HEK293 (cell line): ENCODE measurements at regions not wholly inside any gene's neighbourhood (a gene's known extent, or its start where the extent isn't known, plus 50 kb on each side); places are given as distances from the start of the nearest gene placed in this dataset.
"Not testable (repeated sequence)": the region's sequence is repeated elsewhere in the genome, so short reads cannot be mapped to it uniquely, and the experiment has no call there.

Experiments
- CTCF ChIA-PET: fragments of 350-600 bp; formaldehyde crosslinking; extraction: SDS; loops from one replicate; lab custom pipeline; 2021; ENCODE audit warnings: antibody characterized with exemption; lab: Yijun Ruan, JAX
- POLR2A ChIA-PET: fragments of 300-600 bp; formaldehyde crosslinking; extraction: SDS; loops from one replicate; lab custom pipeline; 2020; ENCODE audit warnings: antibody characterized with exemption, inconsistent platforms; lab: Yijun Ruan, JAX
- H3K27ac ChIP-seq: fragments of 200-500 bp; sonication (Bioruptor generic); 2 replicates; pipeline ENCODE4 v1.5.1; 2014; ENCODE audit warnings: low read depth, low read length, control low read depth, inconsistent platforms; ENCODE audit errors: extremely low read depth
- H3K36me3 ChIP-seq, 2 experiments: fragments of 200-500 bp in 1 of 2; sonication (Bioruptor generic) in 1 of 2; 1 replicate in 1 of 2; 2 replicates in 1 of 2; pipeline ENCODE4 v1.5.1; 2014 to 2017; ENCODE audit warnings: inconsistent platforms in 2 of 2, low read length in 2 of 2; ENCODE audit not compliant: control insufficient read depth in 2 of 2, insufficient read depth in 1 of 2
- H3K4me1 ChIP-seq: fragments of 200-500 bp; sonication (Bioruptor generic); 2 replicates; pipeline ENCODE4 v1.5.1; 2014; ENCODE audit warnings: mild to moderate bottlenecking, low read length, inconsistent platforms; ENCODE audit not compliant: control insufficient read depth, insufficient read depth
- H3K4me3 ChIP-seq: 2 replicates; pipeline ENCODE4 v1.5.1; 2011; ENCODE audit warnings: low read depth, mild to moderate bottlenecking, control low read depth, low read length, moderate library complexity
- H3K9me3 ChIP-seq: fragments of 200-500 bp; sonication (Bioruptor generic); 2 replicates; pipeline ENCODE4 v1.5.1; 2014; ENCODE audit warnings: low read depth, low read length, inconsistent platforms; ENCODE audit not compliant: control insufficient read depth, insufficient read depth
- EGR2 ChIP-seq: fragments of 450-650 bp; formaldehyde crosslinking; IDR thresholded peaks from 2 replicates; pipeline ENCODE4 v1.5.1; 2016; ENCODE audit warnings: low read depth, missing biosample characterization, missing genetic modification characterization
- KLF10 ChIP-seq: fragments of 450-650 bp; IDR thresholded peaks from 2 replicates; pipeline ENCODE4 v1.5.1; 2018; ENCODE audit warnings: missing biosample characterization, mild to moderate bottlenecking, missing genetic modification characterization
- SP2 ChIP-seq: fragments of 450-650 bp; formaldehyde crosslinking; IDR thresholded peaks from 2 replicates; pipeline ENCODE4 v1.5.1; 2016; ENCODE audit warnings: missing biosample characterization, missing genetic modification characterization
- ZBTB10 ChIP-seq: fragments of 450-650 bp; formaldehyde crosslinking; IDR thresholded peaks from 2 replicates; pipeline ENCODE4 v1.5.1; 2016; ENCODE audit warnings: missing biosample characterization, missing genetic modification characterization
- ZBTB49 ChIP-seq: fragments of 450-650 bp; formaldehyde crosslinking; IDR thresholded peaks from 2 replicates; pipeline ENCODE4 v1.5.1; 2016; ENCODE audit warnings: missing biosample characterization, missing genetic modification characterization, low read depth
- ZNF112 ChIP-seq: fragments of 450-650 bp; formaldehyde crosslinking; IDR thresholded peaks from 2 replicates; pipeline ENCODE4 v1.5.0; 2017; ENCODE audit warnings: missing biosample characterization, missing genetic modification characterization
- ZNF223 ChIP-seq: fragments of 450-650 bp; formaldehyde crosslinking; IDR thresholded peaks from 2 replicates; pipeline ENCODE4 v1.5.1; 2016; ENCODE audit warnings: missing biosample characterization, missing genetic modification characterization
- ZNF302 ChIP-seq: fragments of 450-650 bp; formaldehyde crosslinking; IDR thresholded peaks from 2 replicates; pipeline ENCODE4 v1.5.1; 2016; ENCODE audit warnings: missing biosample characterization, missing genetic modification characterization, low read depth
- ZNF311 ChIP-seq: fragments of 450-650 bp; formaldehyde crosslinking; IDR thresholded peaks from 2 replicates; pipeline ENCODE4 v1.5.1; 2017; ENCODE audit warnings: missing biosample characterization, missing genetic modification characterization, borderline replicate concordance
- ZNF354C ChIP-seq: fragments of 450-650 bp; formaldehyde crosslinking; IDR thresholded peaks from 2 replicates; pipeline ENCODE4 v1.5.1; 2016; ENCODE audit warnings: missing biosample characterization, missing genetic modification characterization, low read depth, borderline replicate concordance
- ZNF473 ChIP-seq: fragments of 450-650 bp; formaldehyde crosslinking; IDR thresholded peaks from 2 replicates; pipeline ENCODE4 v1.5.1; 2017; ENCODE audit warnings: missing biosample characterization, missing genetic modification characterization
- ZNF48 ChIP-seq: fragments of 450-650 bp; formaldehyde crosslinking; IDR thresholded peaks from 2 replicates; pipeline ENCODE4 v1.5.1; 2016; ENCODE audit warnings: missing biosample characterization, missing genetic modification characterization
- ZNF529 ChIP-seq: fragments of 450-650 bp; formaldehyde crosslinking; IDR thresholded peaks from 2 replicates; pipeline ENCODE4 v1.5.1; 2017; ENCODE audit warnings: missing genetic modification characterization, missing biosample characterization; ENCODE audit not compliant: insufficient replicate concordance
- ZNF571 ChIP-seq: fragments of 450-650 bp; formaldehyde crosslinking; IDR thresholded peaks from 2 replicates; pipeline ENCODE4 v1.5.0; 2017; ENCODE audit warnings: missing biosample characterization, missing genetic modification characterization
- ZNF626 ChIP-seq: fragments of 450-650 bp; sonication (Bioruptor Pico); formaldehyde crosslinking; IDR thresholded peaks from 2 replicates; pipeline ENCODE4 v1.5.1; 2018; ENCODE audit warnings: missing biosample characterization, missing genetic modification characterization, inconsistent platforms
- ZNF645 ChIP-seq: fragments of 450-650 bp; formaldehyde crosslinking; IDR thresholded peaks from 2 replicates; pipeline ENCODE4; 2016; ENCODE audit warnings: missing biosample characterization, missing genetic modification characterization
- ZNF777 ChIP-seq: fragments of 450-650 bp; formaldehyde crosslinking; IDR thresholded peaks from 2 replicates; pipeline ENCODE4 v1.5.1; 2017; ENCODE audit warnings: missing biosample characterization, missing genetic modification characterization, borderline replicate concordance
- TF ChIP-seq, protein P1 (sequence below): fragments of 450-650 bp; formaldehyde crosslinking; IDR thresholded peaks from 2 replicates; pipeline ENCODE4 v1.5.1; 2017; ENCODE audit warnings: missing biosample characterization, missing genetic modification characterization

DNA sequence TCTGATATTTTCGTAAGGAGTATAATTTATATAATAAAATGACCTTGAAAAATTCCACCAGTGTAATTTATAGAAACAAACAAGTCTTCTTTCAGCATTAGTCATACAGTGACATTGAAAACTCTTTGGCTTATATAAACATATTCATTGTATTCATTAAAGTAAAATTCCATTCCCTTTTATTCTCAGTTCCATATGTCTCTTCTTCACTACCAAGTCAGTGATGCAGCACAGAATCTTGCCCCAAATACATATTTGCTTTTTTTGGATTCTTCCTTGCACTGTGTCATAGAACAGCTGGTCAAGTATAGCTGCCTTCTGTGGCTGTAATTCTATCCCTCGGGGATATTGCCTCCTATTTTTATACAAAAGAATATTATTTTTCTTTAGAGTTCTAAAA, 884.5 kb upstream of the POT1 start:
- no peak overlapping the region for H3K4me3 ChIP-seq
- no peak overlapping the region for H3K27ac ChIP-seq
- ChIA-PET CTCF (no interaction called here), POLR2A (no interaction called here)
- no peaks in the 10 kb centered on the region for H3K36me3 ChIP-seq
- no peaks in the 10 kb centered on the region for H3K4me1 ChIP-seq
- no peaks in the 10 kb centered on the region for H3K9me3 ChIP-seq
- no peak for TF ChIP-seq ZBTB49 (tag by site-specific recombination)
- TF ChIP-seq ZNF354C (tag by site-specific recombination) = no peak
- TF ChIP-seq ZNF48 = no peak
- TF ChIP-seq KLF10 (tag by site-specific recombination) = no peak
- no peak for TF ChIP-seq ZNF571
- TF ChIP-seq ZNF311 = no peak
- no peak for TF ChIP-seq ZNF302 (tag by site-specific recombination)
- no peak for TF ChIP-seq ZNF473 (tag by site-specific recombination)
- TF ChIP-seq ZNF112 (tag by site-specific recombination) = no peak
- no peak for TF ChIP-seq EGR2 (tag by site-specific recombination)

DNA sequence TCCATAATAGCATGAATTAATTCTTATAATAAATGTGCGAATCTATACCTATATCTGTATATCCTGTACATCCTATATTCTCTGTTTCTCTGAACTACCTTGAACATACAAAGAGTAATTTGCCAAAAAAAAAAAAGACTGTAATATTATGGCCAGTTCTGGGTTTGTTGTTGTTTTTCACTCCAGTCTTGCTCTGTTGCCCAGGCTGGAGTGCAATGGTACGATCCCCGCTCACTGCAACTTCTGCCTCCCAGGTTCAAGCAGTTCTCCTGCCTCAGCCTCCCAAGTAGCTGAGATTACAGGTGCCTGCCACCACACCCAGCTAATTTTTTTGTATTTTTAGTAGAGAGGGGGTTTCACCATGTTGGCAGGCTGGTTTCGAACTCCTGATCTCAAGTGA, 876.9 kb upstream of the POT1 start:
- H3K4me1 ChIP-seq, POLR2A ChIA-PET, H3K27ac ChIP-seq, H3K36me3 ChIP-seq, CTCF ChIA-PET, H3K4me3 ChIP-seq, H3K9me3 ChIP-seq: not testable (repeated sequence)

DNA sequence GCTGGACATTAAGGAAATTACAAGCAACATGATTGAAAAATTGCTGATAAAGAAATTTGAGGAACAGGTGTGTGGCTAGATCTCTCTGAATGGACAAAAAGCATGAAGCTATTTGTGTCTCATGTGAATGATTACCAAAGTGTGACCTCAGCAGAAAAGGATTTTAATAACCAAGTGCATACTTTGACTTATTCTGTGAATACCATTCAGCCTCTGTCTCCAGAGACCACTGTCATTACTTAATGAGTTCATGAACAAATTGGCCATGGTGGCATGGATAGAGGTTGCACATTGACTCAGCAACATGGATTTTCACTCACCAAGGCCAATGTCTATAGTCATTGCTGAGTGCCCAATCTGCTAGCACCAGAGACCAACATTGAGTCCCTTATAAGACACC, 874.6 kb upstream of the POT1 start:
- TF ChIP-seq ZNF626 (tag by site-specific recombination) = no peak
- TF ChIP-seq ZNF645 (tag by site-specific recombination) = no peak
- TF ChIP-seq ZNF777 (tag by site-specific recombination) = no peak
- no peak for TF ChIP-seq SP2
- TF ChIP-seq ZBTB10 (tag by site-specific recombination) = no peak
- TF ChIP-seq ZNF223 (tag by site-specific recombination) = no peak
- no peak for TF ChIP-seq ZNF529
- TF ChIP-seq ZNF112 (tag by site-specific recombination) = no peak
- TF ChIP-seq, protein P1, sequence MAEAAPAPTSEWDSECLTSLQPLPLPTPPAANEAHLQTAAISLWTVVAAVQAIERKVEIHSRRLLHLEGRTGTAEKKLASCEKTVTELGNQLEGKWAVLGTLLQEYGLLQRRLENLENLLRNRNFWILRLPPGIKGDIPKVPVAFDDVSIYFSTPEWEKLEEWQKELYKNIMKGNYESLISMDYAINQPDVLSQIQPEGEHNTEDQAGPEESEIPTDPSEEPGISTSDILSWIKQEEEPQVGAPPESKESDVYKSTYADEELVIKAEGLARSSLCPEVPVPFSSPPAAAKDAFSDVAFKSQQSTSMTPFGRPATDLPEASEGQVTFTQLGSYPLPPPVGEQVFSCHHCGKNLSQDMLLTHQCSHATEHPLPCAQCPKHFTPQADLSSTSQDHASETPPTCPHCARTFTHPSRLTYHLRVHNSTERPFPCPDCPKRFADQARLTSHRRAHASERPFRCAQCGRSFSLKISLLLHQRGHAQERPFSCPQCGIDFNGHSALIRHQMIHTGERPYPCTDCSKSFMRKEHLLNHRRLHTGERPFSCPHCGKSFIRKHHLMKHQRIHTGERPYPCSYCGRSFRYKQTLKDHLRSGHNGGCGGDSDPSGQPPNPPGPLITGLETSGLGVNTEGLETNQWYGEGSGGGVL (tag by site-specific recombination) = no peak
- TF ChIP-seq, all 188 proteins: peak for 0
- Histone ChIP-seq H3K9me3 (no peaks in the 10 kb centered on the region), H3K36me3 (no peaks in the 10 kb centered on the region), H3K4me1 (no peaks in the 10 kb centered on the region), H3K4me3 (no peak overlapping the region), H3K27ac (no peak overlapping the region)
- CTCF ChIA-PET = no interaction called here
- POLR2A ChIA-PET = no interaction called here
